ENCODE measurements at regions not wholly inside any gene's neighbourhood (a gene's known extent, or its start where the extent isn't known, plus 50 kb on each side); places are given as distances from the start of the nearest gene placed in this dataset.
A peak's percentile ranks its signal among the peaks of the same experiment; 100 is the strongest.

DNA sequence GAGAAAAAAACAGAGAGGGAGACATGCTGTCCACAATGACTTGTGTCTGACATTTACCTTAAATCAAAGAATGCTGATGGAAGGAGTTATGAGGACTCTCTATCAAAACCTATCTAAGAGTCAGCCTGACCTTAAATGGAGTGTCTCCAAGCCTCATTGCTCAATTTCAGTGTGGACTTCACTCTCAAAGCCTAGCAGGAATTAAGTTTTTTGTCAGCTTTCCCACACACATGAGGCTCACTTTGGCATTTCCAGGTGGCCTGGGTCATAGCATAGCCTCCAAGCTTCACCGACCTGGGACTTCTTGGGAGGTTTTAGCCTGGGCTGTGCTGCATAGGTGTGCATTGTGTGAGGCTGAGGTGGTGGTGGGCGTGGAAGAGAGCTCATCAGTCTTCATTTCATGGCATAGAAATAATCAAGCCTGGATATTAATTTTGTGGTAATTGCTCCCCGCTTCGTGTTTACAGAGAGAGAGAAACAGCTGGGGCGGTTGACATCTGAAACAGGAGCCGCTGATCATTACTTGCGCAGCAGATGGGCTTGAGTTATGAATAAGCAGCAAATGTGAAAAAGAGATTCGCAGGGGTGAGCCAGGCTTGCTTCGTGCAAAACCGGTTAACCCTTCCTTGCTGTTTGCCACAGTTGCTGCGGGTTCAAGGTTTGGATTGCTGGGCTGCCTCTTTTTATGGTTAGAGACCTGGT lies 647.8 kb downstream of the INHBA start:
- DNase-seq (ENCODE audit: extremely low read depth in 1 of 11, low read depth in 9 of 11, low spot score in 4 of 11), result no peak

DNA sequence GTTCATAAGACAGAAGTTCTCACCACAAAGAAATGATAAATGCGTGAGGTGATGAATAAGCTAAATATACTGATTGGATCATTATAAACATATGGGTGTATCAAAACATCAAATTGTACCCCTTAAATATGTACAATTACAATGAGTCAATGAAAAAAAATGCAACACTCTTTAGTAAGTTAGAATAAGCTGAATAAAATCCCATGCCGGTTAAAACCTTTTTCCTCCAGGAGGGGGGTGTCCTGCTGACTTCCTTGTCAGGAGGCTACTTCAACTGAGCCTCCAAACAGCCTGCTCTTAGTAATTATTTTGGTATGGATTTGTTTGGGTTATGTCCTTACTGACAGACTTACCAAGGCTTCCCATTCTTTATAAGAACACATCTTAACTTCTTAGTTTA lies 649.1 kb downstream of the INHBA start:
- DNase-seq (ENCODE audit: extremely low read depth in 1 of 11, low read depth in 9 of 11, low spot score in 4 of 11), result no peak

DNA sequence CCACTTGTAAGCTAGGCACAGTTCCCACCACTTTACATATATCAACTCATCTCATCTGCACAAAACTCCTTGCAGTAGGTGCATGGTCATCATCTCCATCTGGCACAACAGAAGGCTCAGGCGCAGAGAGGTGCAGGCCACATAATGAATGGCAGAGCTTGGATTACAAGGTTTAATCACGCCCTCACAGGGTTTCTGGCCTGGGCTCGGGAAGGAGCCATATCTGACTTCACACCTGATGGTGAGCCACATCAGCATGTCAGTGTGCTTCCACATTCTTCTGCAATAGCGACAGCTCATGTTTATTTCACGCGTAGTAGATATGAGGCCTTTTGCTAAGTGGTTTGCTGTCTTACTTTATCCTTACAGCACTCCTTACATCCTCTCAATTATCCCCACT lies 650.2 kb downstream of the INHBA start:
- DNase-seq (ENCODE audit: extremely low read depth in 1 of 11, low read depth in 9 of 11, low spot score in 4 of 11), result no peak

DNA sequence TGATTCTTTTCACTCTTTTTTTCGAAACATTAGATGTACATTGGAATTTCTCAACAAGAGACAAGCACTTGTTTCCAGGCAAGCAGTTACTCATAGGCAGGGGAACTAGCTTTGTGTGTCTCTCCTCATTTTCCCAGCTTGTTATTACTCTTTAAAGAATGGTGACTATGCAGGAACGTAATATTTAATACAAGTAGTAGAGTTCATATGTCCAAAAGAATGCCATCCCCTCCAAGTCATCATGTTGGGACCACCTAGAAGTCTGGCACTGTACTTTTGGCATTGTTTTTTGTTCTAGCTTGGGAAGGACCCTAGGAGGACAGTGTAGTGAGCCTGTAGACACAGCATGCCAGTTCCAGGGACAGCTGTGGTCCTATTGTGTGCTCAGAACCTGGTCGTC lies 650.7 kb downstream of the INHBA start:
- no peak for DNase-seq (ENCODE audit: extremely low read depth in 1 of 11, low read depth in 9 of 11, low spot score in 4 of 11)

DNA sequence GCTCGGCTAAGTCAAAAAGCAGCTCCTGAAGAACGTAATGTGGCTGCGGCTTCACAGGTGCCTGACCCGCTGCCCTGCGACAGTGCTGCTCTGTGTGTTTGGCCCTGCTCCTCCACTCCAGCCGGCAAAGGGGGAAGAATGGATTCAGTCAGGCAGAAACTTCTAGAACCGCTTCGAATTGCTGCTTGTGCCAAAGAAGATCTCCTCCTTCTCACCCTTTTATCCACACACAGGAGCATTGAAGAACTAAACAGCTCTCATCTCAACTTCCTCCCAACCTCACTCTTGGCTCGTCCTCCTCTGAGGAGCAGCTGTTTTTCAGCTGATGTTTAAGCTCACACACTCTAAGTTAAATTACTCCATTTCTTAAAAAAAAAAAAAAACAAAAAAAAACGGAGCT lies 651.4 kb downstream of the INHBA start:
- DNase-seq (ENCODE audit: extremely low read depth in 1 of 11, low read depth in 9 of 11, low spot score in 4 of 11), result no peak

DNA sequence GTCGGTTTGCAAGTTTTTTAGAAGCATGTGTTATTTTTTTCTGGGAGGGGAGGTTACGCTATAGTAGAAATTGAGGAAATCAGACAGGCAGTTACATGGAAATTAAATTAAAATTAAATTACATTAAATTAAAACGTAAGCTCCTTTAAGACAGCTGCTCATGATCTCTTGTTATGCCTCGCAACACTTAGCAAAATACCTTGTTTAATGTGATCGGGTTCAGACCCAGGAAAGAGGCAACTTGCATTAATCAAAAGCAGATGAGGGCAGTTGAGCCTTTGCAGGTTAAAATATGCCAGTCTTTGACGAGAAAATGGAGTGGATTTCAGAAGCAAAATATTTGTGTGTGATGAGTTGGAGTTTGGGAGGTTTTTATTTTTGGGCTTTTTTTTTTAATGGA lies 651.8 kb downstream of the INHBA start:
- DNase-seq (ENCODE audit: extremely low read depth in 1 of 11, low read depth in 9 of 11, low spot score in 4 of 11), result no peak

DNA sequence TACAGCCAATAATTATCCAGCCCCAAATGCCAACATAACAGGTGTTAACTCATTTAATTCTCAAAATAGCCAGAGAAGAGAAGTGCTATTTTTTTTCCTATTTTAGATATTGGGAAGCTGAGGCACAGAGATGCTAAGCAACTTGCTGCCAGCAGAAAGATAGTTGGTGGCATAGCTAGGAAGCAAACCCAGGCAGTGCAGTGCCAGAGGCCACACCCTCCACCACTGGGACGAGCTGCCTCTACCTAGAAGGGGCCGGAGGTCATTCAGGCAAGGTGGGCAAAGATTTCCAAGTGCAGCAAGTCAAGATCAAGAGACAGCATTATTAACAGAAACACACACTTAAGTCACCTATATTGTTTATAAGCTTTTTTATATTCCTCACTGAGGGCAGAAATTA lies 654.1 kb downstream of the INHBA start:
- DNase-seq (ENCODE audit: extremely low read depth in 1 of 11, low read depth in 9 of 11, low spot score in 4 of 11), result no peak

DNA sequence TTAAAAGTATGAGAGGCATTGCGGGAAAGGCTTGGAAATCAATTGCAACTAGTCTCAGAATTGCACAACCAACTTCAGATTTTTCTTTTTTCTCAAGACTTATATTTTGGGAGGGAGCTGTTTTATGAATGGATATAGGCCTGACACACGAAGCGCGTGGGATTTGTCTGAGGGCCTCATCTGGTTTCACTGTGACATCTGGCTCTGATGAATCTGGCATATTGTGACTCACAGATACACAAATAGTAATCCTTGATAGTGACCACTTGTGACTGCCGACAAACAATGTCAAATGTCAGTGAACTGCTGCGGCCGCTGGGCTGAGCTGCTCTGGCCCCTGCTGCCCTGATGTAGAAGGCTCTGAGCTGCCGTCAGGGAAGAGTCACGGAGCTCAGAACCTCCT lies 655.1 kb downstream of the INHBA start:
- no peak for DNase-seq (ENCODE audit: extremely low read depth in 1 of 11, low read depth in 9 of 11, low spot score in 4 of 11)

DNA sequence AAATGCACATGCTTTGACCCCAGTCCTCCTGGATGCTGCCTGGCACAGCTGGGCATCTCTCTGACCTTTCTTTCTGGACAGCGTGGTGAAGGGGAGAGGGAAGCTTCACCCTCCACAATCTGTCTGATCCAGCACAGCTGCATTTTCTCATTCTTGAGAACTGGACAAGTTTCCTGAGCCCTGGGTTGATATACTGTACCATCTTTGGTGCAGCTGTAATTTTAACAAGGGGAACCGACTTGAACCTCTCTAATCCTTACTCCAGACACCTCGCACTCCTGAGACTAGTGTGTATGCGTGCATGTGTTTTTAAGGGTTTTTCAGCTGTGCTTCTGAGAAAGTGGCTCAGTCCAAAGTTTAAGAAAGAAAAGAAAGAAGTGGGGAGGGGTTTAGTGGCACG lies 655.7 kb downstream of the INHBA start:
- no peak for DNase-seq (ENCODE audit: extremely low read depth in 1 of 11, low read depth in 9 of 11, low spot score in 4 of 11)

DNA sequence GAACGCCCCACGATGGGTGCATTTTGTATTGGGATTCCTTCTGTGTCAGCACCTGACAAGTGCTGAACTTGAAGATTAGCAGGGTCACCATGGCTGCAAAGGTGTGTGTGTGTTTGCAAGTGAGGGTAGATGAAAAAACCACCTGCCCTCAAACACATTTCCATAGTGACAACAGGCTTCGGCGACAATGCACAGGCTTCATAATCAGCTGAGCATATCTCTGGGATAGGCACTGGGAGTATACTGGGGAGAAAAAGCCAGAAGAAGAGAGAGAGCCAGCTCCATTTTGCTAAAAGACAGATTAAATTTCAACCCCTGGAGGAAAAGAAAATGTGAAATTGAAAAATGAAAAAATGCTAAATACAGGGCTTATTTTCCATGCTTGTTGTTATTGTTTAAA lies 656.1 kb downstream of the INHBA start:
- DNase-seq (ENCODE audit: extremely low read depth in 1 of 11, low read depth in 9 of 11, low spot score in 4 of 11), result no peak

DNA sequence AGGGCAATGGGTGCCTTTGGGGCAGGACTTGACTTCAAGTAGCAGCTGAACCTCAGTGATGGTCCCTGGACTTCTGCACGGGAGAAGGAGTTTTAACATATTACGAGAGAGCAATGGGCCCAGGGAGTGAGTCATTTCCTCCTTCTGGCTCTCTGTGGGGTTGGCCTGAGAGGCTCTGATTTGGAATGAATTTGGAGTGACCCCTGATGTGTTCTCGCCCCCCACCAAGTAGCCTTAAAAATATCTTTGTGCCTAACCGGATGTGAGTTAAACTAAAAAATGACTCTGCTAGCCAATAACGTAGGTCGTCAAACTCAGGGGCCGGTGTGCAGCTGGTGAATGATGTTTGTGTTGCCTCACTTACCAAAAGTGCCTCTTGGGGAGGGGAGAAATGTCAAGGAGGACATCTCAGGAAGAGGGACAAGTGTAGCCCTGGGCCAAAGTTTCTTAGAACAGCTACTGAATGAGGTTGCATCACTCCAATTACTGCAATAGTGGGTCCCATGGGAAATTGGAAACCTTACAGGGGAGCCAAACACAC lies 656.6 kb downstream of the INHBA start:
- no peak for DNase-seq (ENCODE audit: extremely low read depth in 1 of 11, low read depth in 9 of 11, low spot score in 4 of 11)

DNA sequence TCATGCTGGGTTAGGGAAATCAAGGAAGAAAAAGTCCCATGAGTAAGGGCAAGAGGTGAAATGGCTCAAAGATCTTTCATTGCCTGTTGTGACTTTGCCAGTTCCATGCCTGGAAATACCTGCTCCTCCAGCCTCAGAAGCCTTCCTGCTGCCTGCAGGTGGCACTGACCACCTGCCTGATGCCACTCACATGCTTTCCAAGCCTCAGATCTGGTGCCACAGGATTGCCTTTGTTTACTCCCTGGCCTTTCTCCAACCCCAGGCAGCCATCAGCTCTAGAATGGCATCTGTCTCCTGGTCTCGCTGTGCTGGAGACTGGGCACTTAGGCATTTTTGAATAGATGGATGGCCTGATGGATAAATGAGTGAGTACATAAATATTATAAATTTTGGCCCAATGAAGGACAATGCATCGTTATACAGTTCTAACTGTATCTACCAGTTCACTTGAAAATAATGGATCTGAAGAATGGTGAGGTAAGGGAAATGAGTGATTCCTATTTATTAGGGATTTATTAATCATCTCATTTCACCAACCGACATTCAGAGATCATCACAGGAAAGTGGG lies 657.2 kb downstream of the INHBA start:
- DNase-seq (ENCODE audit: extremely low read depth in 1 of 11, low read depth in 9 of 11, low spot score in 4 of 11), result peak in 2 of 11 donors; percentile 12 to 18

DNA sequence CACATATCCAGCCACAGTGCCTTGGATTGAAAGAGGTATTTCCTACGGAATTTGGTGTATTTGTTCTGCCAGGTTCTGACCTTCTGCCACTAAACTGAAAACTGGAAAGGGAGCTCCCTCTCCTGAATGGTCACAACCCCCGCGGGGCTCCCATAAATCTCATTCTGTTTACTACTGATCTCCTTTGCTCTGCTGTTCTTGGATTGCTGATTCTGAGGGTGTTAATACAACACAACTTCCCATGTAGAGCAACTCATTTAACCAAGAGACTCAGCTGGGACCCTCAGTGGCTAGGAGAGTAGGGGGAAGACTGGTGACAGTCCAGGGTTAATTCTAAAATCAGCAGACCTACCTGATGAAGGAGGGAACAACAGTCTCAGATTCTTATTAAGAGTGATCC lies 662.9 kb downstream of the INHBA start:
- DNase-seq (ENCODE audit: extremely low read depth in 1 of 11, low read depth in 9 of 11, low spot score in 4 of 11), result no peak

DNA sequence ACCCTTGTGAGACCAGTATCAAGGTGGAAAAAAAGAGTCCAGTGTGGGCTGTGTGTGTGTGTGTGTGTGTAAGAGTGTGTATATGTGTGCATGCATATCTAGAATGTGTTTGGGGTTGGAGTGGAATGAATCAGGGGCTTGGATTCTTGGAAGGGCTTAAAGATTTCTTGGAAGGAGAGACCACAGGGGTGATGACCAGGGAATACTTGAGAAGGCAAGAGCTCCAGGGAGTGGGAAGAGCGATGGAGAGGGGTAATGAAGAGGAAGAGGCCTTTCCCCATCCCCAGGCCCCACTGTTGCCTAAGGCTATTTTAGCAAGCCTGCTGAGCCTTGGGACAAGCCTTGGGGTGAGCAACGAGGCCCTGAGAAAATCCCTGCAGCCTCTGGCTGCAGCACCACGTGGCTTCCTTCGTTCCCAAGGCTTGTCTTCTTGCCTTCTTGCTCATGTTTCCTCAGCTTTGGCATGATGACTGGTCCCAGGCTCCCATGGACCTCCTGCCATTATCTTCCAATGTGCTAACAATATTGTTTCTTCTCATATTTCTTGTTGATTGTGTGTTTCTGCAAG lies 663.4 kb downstream of the INHBA start:
- DNase-seq (ENCODE audit: extremely low read depth in 1 of 11, low read depth in 9 of 11, low spot score in 4 of 11), result no peak

DNA sequence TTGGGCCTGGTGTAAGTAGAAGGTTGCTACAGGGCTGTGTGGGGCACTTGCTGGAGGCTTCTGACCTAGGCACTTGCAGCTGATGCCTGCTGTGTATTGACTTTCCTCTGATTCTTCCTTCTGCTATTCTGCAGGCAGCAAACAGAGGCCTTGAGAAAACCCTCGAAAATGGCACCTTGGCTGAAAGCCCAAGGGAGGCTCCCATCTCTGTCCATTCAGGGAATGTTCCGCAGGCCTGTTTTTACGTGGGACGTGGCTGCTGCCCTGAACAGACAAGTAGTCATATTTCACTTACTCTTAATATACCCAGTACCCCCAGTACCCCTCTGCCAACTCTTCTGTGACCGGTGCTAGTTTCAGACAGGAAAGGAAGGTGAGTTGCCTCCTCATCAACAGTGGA lies 664.7 kb downstream of the INHBA start:
- DNase-seq (ENCODE audit: extremely low read depth in 1 of 11, low read depth in 9 of 11, low spot score in 4 of 11), result no peak

DNA sequence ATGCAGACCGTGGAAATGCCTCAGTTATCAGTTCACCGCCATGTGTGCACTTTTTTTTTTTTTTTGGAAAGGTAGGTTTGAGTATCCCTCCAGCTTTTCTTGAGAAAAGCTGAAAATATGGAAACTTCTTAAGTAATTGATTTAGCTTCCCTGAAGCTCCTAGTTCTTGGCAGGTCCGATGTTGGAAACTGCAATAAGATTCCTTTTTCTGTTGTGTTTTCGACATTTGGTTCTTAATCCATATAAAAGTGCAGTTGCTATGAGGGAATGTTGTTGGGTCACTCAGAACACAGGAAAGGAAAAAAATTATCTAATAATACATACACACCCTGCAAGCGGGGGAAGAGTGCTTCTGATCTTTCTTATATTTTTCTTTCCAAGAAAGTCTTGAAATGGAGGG lies 665.2 kb downstream of the INHBA start:
- DNase-seq (ENCODE audit: extremely low read depth in 1 of 11, low read depth in 9 of 11, low spot score in 4 of 11), result no peak

DNA sequence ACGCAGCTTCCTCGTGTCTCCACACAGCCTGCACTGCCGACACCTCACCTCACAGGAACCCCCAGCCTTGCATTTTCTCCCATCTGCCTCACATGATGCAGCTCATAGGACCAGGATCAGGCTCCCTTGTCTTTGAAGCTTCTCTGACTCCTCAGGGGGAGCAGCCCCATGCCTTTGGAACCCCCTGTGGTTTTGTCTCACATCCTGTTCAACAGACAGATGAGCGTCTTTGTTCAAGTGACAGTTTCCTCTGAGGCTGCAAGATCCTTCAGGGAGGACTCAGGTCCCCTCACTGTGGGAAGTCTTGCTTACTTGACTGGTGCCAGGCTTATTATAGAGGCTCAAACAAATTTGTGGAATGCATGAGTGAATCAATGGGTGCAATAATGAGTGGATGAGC lies 667.1 kb downstream of the INHBA start:
- DNase-seq (ENCODE audit: extremely low read depth in 1 of 11, low read depth in 9 of 11, low spot score in 4 of 11), result no peak

DNA sequence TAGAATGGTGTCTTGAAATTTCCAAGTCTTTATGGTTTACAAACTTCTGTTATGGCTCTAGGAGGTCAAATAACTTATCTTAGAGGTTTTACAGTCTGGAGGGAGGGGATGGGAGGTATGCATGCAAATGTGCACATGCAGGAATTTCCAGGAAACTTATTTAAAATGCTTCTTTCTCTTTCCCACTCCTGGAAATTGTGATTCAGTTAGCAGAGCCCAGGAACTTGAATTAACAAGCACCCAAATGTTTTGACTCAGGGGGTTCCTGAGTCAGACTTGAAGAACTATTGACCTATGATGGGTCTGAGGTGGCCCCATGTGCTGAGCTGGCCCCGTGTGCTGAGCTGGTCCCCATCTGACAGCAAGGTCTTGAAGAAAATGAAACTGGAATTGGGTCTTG lies 669.4 kb downstream of the INHBA start:
- no peak for DNase-seq (ENCODE audit: extremely low read depth in 1 of 11, low read depth in 9 of 11, low spot score in 4 of 11)

DNA sequence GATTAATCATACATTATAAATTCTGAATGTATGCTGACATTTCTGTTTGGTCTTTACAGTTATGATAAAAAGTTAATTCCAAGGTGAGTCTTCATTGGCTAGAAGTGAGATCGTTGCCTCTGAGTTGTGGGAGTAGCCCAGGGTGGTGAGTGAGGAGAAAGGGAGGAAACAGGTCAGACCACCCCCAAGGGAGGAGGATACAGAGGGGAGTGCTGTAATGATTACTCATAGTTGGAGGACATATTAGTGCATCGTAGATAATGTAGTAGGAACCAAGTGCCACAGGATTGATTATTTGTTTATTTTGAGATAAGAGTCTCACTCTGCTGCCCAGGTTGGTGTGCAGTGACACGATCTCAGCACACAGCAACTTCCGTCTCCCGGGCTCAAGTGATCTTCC lies 672.2 kb downstream of the INHBA start:
- no peak for DNase-seq (ENCODE audit: extremely low read depth in 1 of 11, low read depth in 9 of 11, low spot score in 4 of 11)

DNA sequence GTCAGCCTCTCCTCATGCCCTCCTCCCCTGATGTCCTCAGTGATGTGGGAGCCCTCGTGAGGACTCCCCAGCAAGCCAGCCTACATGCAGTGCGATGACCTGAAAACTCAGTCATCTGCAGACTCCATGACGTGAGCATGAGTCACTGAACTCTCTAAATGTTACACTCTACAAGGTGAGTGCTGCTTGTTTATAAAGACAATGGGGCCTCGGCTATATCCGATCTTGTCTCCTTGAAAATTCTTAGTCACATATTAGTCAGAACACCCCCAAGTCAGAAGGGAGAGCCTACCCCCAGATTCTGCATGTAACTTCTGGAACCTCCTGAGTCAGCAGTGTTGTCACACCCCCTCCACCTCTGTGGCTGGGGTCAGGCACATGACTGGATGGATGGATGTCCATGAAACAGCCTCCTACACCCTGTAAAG lies 673.8 kb downstream of the INHBA start:
- DNase-seq (ENCODE audit: extremely low read depth in 1 of 11, low read depth in 9 of 11, low spot score in 4 of 11), result no peak

DNA sequence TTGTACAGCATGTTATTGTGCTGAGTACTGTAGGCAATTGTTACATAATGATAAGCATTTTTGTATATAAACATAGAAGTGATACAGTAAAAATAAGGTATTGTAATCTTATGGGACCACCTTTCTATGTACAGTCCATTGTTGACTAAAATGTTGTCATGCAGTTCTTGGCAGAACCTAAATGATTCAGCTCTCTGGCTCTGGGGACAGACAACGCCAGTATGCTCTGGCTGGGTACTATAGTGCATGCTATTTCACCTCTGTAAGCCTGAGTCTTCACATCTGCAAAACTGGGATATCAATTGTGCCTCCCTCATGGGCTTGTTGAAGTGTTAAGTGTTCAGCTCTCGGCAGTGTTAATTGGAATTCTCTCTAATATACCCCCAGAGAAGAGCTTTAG lies 674.3 kb downstream of the INHBA start:
- DNase-seq (ENCODE audit: extremely low read depth in 1 of 11, low read depth in 9 of 11, low spot score in 4 of 11), result no peak

Data from renal cortex interstitium (tissue), 11 donors.